Caki2 (cell line): ENCODE measurements at regions not wholly inside any gene's neighbourhood (a gene's known extent, or its start where the extent isn't known, plus 50 kb on each side); places are given as distances from the start of the nearest gene placed in this dataset.

Experiments used
- DNase-seq: peaks from one replicate; pipeline ENCODE4 v3.0.0-alpha.2; 2015; ENCODE audit warnings: low read depth
- in situ Hi-C: cut with HindIII; loops from 2 replicates; pipeline ENCODE4 v1.10.0; 2016; ENCODE audit warnings: low sequenced_read_pairs, low pct_unique_long_range_greater_than_20kb, mixed read lengths

DNA sequence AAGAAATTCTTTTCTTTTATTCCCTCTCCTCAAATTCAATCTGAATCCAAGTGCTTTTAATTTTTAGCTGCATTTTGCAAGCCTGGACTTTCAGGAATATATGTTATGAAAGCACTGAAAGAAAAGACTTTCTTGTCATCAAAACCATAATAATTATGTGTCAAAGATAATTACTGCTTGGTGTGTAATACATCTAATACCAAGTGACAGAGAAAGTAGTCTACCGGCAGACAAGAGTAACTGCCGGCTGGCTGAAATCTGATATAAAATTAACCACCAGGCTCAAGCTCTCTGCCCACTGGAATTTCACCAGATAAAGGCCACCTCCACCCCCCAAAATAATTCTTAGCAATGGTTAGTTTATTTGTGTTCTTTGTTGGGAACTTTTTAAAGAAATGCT lies 220.9 kb upstream of the CDIN1 start:
- DNase-seq: no peak
- in situ Hi-C loops: no loop called here

DNA sequence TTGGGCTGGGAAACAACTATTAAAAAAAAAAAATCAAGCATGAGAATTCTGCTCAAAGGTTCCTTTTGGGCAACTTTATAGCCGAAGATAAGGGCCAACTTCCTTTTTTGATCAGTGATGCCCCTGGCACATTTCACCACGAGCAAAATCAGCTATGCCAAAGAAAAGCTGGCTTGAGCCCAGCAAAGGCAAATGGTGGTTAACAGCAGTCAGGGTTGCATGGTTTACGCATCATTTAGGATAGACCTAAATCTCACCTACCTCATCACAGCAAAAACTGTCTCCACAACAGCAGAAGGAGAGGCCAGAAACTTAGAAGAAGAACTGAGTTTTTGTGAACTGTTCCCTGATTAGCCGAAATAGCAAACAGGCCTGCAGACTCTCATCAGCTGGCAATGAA lies 220.1 kb upstream of the CDIN1 start:
- in situ Hi-C loops: no loop called here
- DNase-seq: no peak

- DNase-seq: no peak
- in situ Hi-C loops: no loop called here
These were observed 218.0 kb upstream of the CDIN1 start for GRCh38 chr15:36361351-36361870.

- no peak for DNase-seq
These were observed 216.9 kb upstream of the CDIN1 start for GRCh38 chr15:36362509-36362915.

GRCh38 chr15:36363335-36363734 lies 216.1 kb upstream of the CDIN1 start:
- DNase-seq: no peak

More at GRCh38 chr15:36362509-36362915, 216.9 kb upstream of the CDIN1 start:
- in situ Hi-C loops: no loop called here

DNA sequence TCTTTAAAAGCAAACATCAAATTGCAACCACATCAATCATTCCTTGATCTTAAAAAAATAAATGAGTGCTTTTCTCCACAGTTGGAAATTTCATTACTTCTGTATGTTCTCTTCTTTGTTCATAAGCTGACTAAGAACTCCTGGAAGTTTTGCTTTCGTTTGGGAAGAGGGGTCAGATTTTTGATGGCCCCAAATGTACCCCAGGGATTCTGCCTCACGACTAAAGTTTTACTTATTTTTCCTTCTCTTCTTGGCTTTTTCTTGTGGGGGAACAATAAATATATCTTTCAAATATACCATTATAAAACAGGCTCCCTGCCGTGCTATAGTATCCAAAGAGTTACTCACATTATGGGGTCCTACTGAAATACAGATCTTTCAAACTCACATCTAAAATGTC lies 215.0 kb upstream of the CDIN1 start:
- in situ Hi-C loops: no loop called here
- no peak for DNase-seq

More at GRCh38 chr15:36363335-36363734, 216.1 kb upstream of the CDIN1 start:
- in situ Hi-C loops: no loop called here

DNA sequence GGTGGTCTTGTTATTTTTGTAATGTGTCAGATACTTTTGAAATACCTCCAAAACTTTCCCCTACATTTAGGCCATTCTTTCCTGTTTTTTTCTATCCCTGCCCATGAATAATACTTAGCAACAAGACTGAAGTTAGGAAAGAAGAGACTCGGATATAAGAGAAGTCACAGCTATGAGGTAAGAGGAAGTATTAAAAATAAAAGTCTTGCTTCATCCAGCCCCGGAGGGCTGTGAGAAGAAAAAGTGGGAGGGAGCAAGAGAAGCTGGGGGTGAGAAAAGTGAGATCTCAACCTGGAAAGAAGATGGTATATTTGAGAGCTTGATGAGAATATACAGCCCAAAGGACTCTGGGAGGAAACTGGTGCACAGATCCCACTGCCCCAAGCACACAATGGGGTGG lies 213.5 kb upstream of the CDIN1 start:
- no peak for DNase-seq
- in situ Hi-C loops: no loop called here

- DNase-seq: peak; percentile 52
- in situ Hi-C loops: no loop called here
These were observed 209.2 kb upstream of the CDIN1 start for GRCh38 chr15:36370051-36370730.

DNA sequence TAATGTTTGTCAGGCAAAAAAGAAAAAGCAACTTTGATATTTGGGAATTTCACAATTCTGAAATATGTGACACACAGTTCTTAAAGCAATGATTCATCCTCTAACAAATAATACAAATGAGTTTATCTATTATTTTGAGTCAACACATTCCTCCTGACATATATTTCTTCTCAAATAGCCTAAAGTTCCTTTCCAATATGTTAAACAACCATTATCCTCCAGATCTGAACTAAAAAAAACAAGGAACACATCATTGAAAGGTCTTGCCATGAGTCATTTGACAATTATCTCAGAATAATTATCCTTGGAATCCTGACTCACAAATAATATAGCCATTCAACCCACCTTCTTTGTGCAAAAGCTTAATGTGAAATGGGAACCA lies 208.7 kb upstream of the CDIN1 start:
- peak; percentile 88 for DNase-seq
- in situ Hi-C loops: no loop called here

- no peak for DNase-seq
- in situ Hi-C loops: no loop called here
These were observed 207.9 kb upstream of the CDIN1 start for GRCh38 chr15:36371509-36371908.

DNA sequence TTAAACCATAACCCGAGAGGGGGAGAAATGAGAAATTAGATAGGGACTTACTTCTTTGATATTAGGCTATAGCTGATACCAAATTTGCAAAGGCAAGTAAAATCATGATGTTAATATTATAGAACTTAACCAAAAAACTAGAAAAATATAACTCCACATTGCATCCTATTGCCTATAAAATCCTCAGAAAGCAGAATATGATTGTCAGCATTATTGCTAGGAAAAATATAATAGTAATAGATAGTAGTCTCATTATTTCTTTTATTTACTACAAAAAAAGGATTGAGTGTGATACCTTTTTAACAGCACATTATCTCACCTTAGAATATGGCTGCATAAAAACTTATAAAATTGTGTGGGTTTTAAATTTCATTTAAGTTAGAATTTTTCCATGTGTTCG lies 206.5 kb upstream of the CDIN1 start:
- in situ Hi-C loops: no loop called here
- no peak for DNase-seq

DNA sequence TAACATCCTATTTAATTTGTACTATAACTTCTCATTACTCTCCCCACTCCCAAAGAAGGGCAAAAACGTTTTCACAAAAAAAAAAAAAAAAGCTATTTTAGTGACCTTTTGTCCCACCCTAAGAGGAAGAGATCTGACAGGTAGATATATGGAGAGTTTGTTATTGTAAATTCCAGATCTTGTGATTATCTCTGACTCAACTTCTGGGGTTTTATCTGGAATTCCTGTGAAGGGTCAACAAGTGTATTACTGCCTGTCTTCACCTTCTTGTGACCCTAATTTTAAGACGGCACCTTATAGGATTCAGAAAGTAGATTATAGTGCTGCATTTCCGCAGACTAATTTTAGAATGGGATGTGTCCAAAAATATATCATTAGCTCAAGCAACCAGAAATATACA lies 205.9 kb upstream of the CDIN1 start:
- in situ Hi-C loops: no loop called here
- peak; percentile 90 for DNase-seq

GRCh38 chr15:36389107-36389506 lies 190.3 kb upstream of the CDIN1 start:
- DNase-seq: no peak
- in situ Hi-C loops: no loop called here

GRCh38 chr15:36390491-36390890 lies 188.9 kb upstream of the CDIN1 start:
- in situ Hi-C loops: no loop called here
- DNase-seq: no peak

- peak; percentile 22 for DNase-seq
- in situ Hi-C loops: no loop called here
These were observed 186.7 kb upstream of the CDIN1 start for GRCh38 chr15:36392676-36393266.

- in situ Hi-C loops: no loop called here
- DNase-seq: no peak
These were observed 181.2 kb upstream of the CDIN1 start for GRCh38 chr15:36398212-36398611.

DNA sequence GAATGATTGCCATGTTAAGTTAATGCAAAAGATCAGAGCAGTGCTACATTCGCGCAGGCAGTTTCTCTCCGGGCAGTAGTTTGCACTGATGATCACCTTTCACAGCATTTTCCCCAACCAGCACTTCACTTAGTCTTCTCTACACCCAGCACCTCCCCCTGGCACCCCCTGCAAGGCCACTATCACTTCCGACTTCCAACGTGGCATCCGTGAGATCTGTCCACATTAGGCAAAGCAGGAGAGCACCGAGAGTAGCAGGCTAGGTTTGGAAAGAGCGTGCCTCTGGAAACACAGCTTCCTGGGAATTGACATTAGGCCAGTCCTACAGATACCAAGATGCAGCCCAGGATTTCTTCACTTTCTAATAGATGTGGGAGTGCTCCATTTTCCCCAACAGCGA lies 180.2 kb upstream of the CDIN1 start:
- DNase-seq: no peak
- in situ Hi-C loops: no loop called here

DNA sequence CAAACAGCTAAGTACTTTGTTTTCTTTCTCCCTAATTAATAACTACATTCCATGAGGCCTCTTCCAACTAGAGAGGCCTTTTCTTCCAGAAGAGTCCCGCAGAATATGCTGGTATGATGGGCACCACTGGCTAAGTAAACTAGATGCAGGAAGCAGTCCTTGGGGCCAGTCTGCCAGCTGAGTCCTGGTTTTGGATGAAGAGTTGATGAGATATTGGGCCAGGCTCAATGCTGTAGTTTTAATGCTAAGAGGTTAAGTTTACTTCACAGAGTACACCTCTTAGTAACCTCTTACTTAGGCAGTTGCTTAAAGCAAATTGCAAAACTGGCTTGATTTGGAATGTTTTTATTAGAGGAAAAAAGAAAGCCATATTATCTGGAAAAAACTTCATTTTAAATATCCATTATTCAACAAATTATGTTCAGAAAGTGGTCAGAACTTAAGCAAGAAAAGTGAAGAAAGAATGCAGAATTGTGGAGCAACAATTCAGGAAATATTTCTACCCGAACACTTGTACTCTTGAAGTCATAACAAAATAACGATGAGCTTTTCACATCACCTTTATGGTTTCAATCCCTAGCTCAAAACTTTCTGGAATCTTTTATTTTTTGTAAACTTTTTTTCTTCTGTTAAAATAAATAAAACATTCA lies 178.4 kb upstream of the CDIN1 start:
- in situ Hi-C loops: no loop called here

DNA sequence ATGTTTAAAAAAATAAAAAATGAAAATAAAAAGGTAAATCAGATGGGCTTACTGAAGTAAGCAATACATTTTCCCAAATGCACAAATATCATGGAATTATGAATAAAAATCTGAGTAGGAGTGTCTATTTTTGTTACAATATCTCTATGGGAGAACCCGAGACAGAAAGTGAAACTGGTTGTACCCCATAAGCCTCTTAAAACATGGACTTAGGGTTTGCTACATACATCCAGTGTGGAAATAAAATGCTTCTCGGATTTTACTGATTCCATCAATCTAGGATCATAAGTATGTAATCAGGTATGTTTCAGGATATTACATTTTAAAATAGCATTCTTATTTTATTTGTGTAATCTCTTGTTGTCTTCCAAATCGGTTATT lies 177.8 kb upstream of the CDIN1 start:
- no peak for DNase-seq
- in situ Hi-C loops: no loop called here

More for the DNA sequence above, 178.4 kb upstream of the CDIN1 start:
- DNase-seq: no peak

DNA sequence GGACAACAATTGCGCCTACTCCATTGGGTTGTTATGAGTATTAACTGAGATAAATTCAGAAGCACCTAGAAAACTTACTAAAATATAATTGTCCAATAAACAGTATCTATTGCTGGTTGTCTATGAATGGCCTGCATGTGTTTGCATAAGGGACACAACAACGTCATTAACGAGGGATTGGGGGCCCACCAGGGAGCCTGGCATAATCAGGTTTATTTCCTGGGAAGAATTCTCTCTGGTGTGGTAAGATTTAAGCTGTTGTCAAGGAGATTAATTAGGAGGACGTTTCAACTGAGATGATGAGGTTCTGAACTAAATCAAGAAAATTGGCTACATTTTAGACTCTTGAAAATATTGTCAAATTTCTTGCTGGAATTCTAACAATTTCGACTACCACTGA lies 176.1 kb upstream of the CDIN1 start:
- no peak for DNase-seq

More for the DNA sequence above, 176.1 kb upstream of the CDIN1 start:
- in situ Hi-C loops: no loop called here
